ENCODE measurements at regions not wholly inside any gene's neighbourhood (a gene's known extent, or its start where the extent isn't known, plus 50 kb on each side); places are given as distances from the start of the nearest gene placed in this dataset.

GRCh38 chr14:71536015-71536740, 396.1 kb upstream of the RGS6 start:
- Histone ChIP-seq H2BK15ac (ENCODE audit: low read depth, low read length) (no peak overlapping the region), H2AK5ac (ENCODE audit: low read depth, low read length) (no peak overlapping the region), H3K36me3 (ENCODE audit: control insufficient read depth, insufficient read depth, low read length) (no peaks in the 10 kb centered on the region), H4K8ac (ENCODE audit: low read depth in 2 of 2, low read length in 2 of 2) (no peak overlapping the region), H3K79me1 (ENCODE audit: low read depth in 1 of 2, low read length in 2 of 2) (peaks cover 18 to 40% of the 10 kb centered on the region in 2 experiments), H2BK20ac (ENCODE audit: low read depth, low read length) (no peak overlapping the region), H3K27ac (ENCODE audit: insufficient read depth, low read length) (no peak overlapping the region), H2AFZ (replicated peaks; ENCODE audit: low read length, poor library complexity) (no peak overlapping the region), H4K5ac (ENCODE audit: low read depth, low read length) (no peak overlapping the region), H3K4ac (ENCODE audit: low read depth, low read length) (no peak overlapping the region), H3K9ac (ENCODE audit: low read depth, low read length) (no peak overlapping the region), H2BK120ac (ENCODE audit: low read depth, low read length) (no peak overlapping the region), H3K14ac (replicated peaks; ENCODE audit: low read depth, low read length) (no peak overlapping the region), H2AK9ac (replicated peaks; ENCODE audit: low read depth, low read length, poor library complexity) (no peak overlapping the region), H4K20me1 (ENCODE audit: insufficient read depth, low read length) (peaks cover 12% of the 10 kb centered on the region; the same call in 1 of the 2 replicates), H3K27me3 (ENCODE audit: control insufficient read depth, insufficient read depth, low read length) (no peaks in the 10 kb centered on the region), H3K4me3 (ENCODE audit: insufficient read depth, low read depth, low read length) (no peak overlapping the region), H3K9me1 (ENCODE audit: insufficient read depth, low read length) (no peaks in the 10 kb centered on the region; the same call in 1 of the 2 replicates), H3K18ac (ENCODE audit: low read depth, low read length) (no peak overlapping the region), H3K56ac (ENCODE audit: extremely low read depth, insufficient read depth, low read length) (no peak overlapping the region), H4K91ac (ENCODE audit: insufficient read depth, low read depth, low read length) (no peak overlapping the region), H3K9me3 (ENCODE audit: control insufficient read depth, insufficient read depth, low read length) (no peaks in the 10 kb centered on the region), H3K23ac (ENCODE audit: low read depth, low read length) (no peak overlapping the region; the same call in 1 of the 2 replicates), H2BK5ac (ENCODE audit: low read depth, low read length, poor library complexity, severe bottlenecking) (no peak overlapping the region), H3K4me1 (ENCODE audit: control insufficient read depth, insufficient read depth, low read length) (peaks cover 15% of the 10 kb centered on the region), H3K4me2 (ENCODE audit: low read depth, low read length) (peak overlapping the region; percentile 52; the same call in 1 of the 2 replicates)
- ChIA-PET POLR2A (ENCODE audit: unreplicated experiment) (no interaction called here), CTCF (interaction anchor here (0.6 kb wide), 2 partner anchors 164 to 179 kb away, joined by 3 to 6 read pairs; no protein-coding TSS in a partner anchor)
- no TSS peak for BruUV-seq (replicated peaks)
- in situ Hi-C loops (cut with MboI; ENCODE audit: low sequenced_read_pairs) (no loop called here), dilution Hi-C loops (cut with HindIII; ENCODE audit: low sequenced_read_pairs, unreplicated experiment) (no loop called here), intact Hi-C loops (cut with micrococcal nuclease) (no loop called here)
- 80% methylated on average over 1 of the region's 2 CpGs; no CpG with 5 or more reads in 1 of the 2 experiments for WGBS, 2 experiments (ENCODE audit: extremely low coverage in 2 of 2, insufficient read length in 1 of 2)
- DNase-seq (peak; percentile 27), ATAC-seq (ENCODE audit: low read depth) (peak; percentile 42)
- TF ChIP-seq FOS (IDR thresholded peaks at IDR 0.05; ENCODE audit: low read depth, low read length) (no peak), CEBPB (IDR thresholded peaks at IDR 0.05; ENCODE audit: low read depth, low read length) (no peak), RFX5 (IDR thresholded peaks at IDR 0.05; ENCODE audit: low read depth, low read length) (no peak), NFE2L2 (IDR thresholded peaks at IDR 0.05; ENCODE audit: low read depth, low read length) (no peak), MXI1 (IDR thresholded peaks at IDR 0.05; ENCODE audit: borderline replicate concordance, low read depth, low read length) (no peak)
